ENCODE measurements at regions not wholly inside any gene's neighbourhood (a gene's known extent, or its start where the extent isn't known, plus 50 kb on each side); places are given as distances from the start of the nearest gene placed in this dataset.

- TF ChIP-seq, protein P1, sequence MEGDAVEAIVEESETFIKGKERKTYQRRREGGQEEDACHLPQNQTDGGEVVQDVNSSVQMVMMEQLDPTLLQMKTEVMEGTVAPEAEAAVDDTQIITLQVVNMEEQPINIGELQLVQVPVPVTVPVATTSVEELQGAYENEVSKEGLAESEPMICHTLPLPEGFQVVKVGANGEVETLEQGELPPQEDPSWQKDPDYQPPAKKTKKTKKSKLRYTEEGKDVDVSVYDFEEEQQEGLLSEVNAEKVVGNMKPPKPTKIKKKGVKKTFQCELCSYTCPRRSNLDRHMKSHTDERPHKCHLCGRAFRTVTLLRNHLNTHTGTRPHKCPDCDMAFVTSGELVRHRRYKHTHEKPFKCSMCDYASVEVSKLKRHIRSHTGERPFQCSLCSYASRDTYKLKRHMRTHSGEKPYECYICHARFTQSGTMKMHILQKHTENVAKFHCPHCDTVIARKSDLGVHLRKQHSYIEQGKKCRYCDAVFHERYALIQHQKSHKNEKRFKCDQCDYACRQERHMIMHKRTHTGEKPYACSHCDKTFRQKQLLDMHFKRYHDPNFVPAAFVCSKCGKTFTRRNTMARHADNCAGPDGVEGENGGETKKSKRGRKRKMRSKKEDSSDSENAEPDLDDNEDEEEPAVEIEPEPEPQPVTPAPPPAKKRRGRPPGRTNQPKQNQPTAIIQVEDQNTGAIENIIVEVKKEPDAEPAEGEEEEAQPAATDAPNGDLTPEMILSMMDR (IDR thresholded peaks at IDR 0.05), result no peak
- no peaks in the 10 kb centered on the region for H3K4me1 Mint-ChIP-seq
- DNase-seq, result no peak
- no peaks in the 10 kb centered on the region for H3K36me3 Mint-ChIP-seq (ENCODE audit: low read depth)
- no peak overlapping the region for H3K4me3 Mint-ChIP-seq
- ChIA-PET CTCF (no interaction called here), POLR2A (no interaction called here)
- no peak overlapping the region for H3K27ac Mint-ChIP-seq
- H3K27me3 Mint-ChIP-seq, result no peaks in the 10 kb centered on the region
- H3K9me3 Mint-ChIP-seq, result no peaks in the 10 kb centered on the region
- no peak for ATAC-seq (ENCODE audit: low read depth)
- intact Hi-C loops (cut with micrococcal nuclease), result no loop called here
Measured at GRCh38 chr16:64364416-64364815, 757.4 kb downstream of the CDH11 start.

- Mint-ChIP-seq H3K36me3 (ENCODE audit: low read depth) (no peaks in the 10 kb centered on the region), H3K27me3 (no peaks in the 10 kb centered on the region), H3K4me1 (no peaks in the 10 kb centered on the region), H3K4me3 (no peak overlapping the region), H3K9me3 (no peaks in the 10 kb centered on the region), H3K27ac (no peak overlapping the region)
- DNase-seq (no peak), ATAC-seq (ENCODE audit: low read depth) (no peak)
- TF ChIP-seq, protein P1 (IDR thresholded peaks at IDR 0.05), result no peak
- ChIA-PET POLR2A (no interaction called here), CTCF (no interaction called here)
- intact Hi-C loops (cut with micrococcal nuclease), result no loop called here
Measured at GRCh38 chr16:64364016-64364415, 757.8 kb downstream of the CDH11 start.

DNA sequence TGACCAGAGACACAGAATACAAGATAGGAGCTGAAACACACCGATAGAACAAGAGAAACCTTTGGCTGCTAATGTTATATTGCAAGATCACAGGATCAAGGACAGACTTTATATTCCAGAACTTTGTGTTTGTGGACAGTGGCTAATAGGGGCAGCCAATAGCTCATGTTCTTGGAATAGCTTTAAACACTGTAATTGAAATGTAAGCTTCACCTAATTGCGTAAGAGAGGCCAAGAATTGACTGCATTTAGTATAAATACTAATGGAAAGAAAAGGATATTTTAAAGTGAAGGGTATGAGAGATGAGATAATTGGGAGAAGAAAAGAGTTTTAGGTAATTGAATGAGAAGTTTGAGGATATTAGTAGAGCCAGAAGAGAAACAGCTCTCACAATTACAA, 758.8 kb downstream of the CDH11 start:
- no peaks in the 10 kb centered on the region for H3K9me3 Mint-ChIP-seq
- no peaks in the 10 kb centered on the region for H3K27me3 Mint-ChIP-seq
- TF ChIP-seq, protein P1 (IDR thresholded peaks at IDR 0.05), result no peak
- ATAC-seq (ENCODE audit: low read depth) (no peak), DNase-seq (no peak)
- no peaks in the 10 kb centered on the region for H3K36me3 Mint-ChIP-seq (ENCODE audit: low read depth)
- ChIA-PET POLR2A (no interaction called here), CTCF (no interaction called here)
- intact Hi-C loops (cut with micrococcal nuclease), result no loop called here
- no peaks in the 10 kb centered on the region for H3K4me1 Mint-ChIP-seq
- H3K4me3 Mint-ChIP-seq, result no peak overlapping the region
- H3K27ac Mint-ChIP-seq, result no peak overlapping the region

DNA sequence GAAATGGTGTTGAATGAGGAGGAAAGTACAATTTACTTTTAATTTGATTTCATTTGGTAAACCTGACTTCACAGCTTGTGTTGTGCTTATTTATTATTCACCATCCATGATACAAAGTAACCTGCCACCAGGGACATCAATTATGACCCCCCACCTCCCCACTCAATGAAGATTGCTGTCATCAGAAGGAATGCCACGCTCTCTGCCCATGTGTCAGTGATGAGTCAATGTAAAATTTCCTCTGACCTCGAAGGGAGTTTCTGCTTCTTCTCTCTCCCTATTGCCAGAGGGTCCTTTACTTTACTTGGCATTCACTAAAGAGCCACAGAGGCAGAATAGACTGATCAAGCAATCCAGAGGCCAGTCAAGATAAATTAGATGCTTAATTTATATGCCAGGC, 759.7 kb downstream of the CDH11 start:
- Mint-ChIP-seq H3K9me3 (no peaks in the 10 kb centered on the region), H3K27me3 (no peaks in the 10 kb centered on the region), H3K27ac (no peak overlapping the region), H3K36me3 (ENCODE audit: low read depth) (no peaks in the 10 kb centered on the region), H3K4me3 (no peak overlapping the region), H3K4me1 (no peaks in the 10 kb centered on the region)
- DNase-seq (no peak), ATAC-seq (ENCODE audit: low read depth) (no peak)
- intact Hi-C loops (cut with micrococcal nuclease), result no loop called here
- ChIA-PET POLR2A (no interaction called here), CTCF (no interaction called here)
- TF ChIP-seq, protein P1 (IDR thresholded peaks at IDR 0.05), result no peak

DNA sequence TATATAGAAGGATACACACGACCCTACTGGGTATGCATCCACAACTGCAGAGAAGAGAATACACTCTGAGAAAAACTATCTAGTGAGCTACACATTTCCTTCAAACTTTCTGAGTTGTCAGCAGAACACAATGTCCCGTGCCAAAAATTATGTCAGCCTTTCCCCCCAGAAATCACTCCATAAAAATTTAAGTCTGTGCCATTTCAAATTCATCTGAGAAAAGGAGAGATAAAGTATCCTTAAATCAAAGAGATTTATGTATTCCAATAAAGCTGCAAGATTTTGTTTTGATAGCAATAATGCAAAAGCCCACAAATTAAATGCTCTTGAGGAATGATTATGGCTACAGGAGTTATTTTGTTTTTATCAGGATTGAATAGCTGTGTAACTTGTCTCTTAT, 760.1 kb downstream of the CDH11 start:
- ChIA-PET CTCF (no interaction called here), POLR2A (no interaction called here)
- H3K27ac Mint-ChIP-seq, result no peak overlapping the region
- H3K27me3 Mint-ChIP-seq, result no peaks in the 10 kb centered on the region
- TF ChIP-seq, protein P1 (IDR thresholded peaks at IDR 0.05), result no peak
- H3K36me3 Mint-ChIP-seq (ENCODE audit: low read depth), result no peaks in the 10 kb centered on the region
- no peak overlapping the region for H3K4me3 Mint-ChIP-seq
- H3K9me3 Mint-ChIP-seq, result no peaks in the 10 kb centered on the region
- no peaks in the 10 kb centered on the region for H3K4me1 Mint-ChIP-seq
- ATAC-seq (ENCODE audit: low read depth) (no peak), DNase-seq (no peak)
- intact Hi-C loops (cut with micrococcal nuclease), result no loop called here

Data from activated B cell treated with CpG ODN at 0.5 μM for 24 hours (primary cell).